H1 (cell line): ENCODE measurements at regions not wholly inside any gene's neighbourhood (a gene's known extent, or its start where the extent isn't known, plus 50 kb on each side); places are given as distances from the start of the nearest gene placed in this dataset.

Experiments
- CTCF ChIA-PET: fragments of 300-600 bp; sonication (Branson Sonifier 250); formaldehyde crosslinking; loops from one replicate; lab custom pipeline; 2021; ENCODE audit not compliant: partially characterized antibody; lab: Charles Lee
- POLR2A ChIA-PET: fragments of 300-600 bp; sonication (Branson Sonifier 250); formaldehyde crosslinking; loops from one replicate; lab custom pipeline; 2021; ENCODE audit warnings: inconsistent platforms; ENCODE audit not compliant: partially characterized antibody; lab: Charles Lee
- DNase-seq, 2 experiments: peaks; one replicate each; pipeline versions ENCODE4 v3.0.0 to v3.0.0-alpha.2; 2010 to 2022; ENCODE audit warnings: low spot score in 2 of 2, low read depth in 1 of 2, mixed read lengths in 1 of 2
- FAIRE-seq: peaks from 2 replicates; lab custom pipeline; 2011; peaks lifted over from hg19 to GRCh38; lab: Jason Lieb, UNC
- H2AFZ ChIP-seq: 2 replicates; pipeline ENCODE4 v1.8.1; 2012; ENCODE audit warnings: low read length, inconsistent platforms
- H2AK5ac ChIP-seq: 2 replicates; pipeline ENCODE4 v1.6.1; 2013; ENCODE audit warnings: low read depth, low read length
- H2BK120ac ChIP-seq: replicated peaks from 2 replicates; pipeline ENCODE3; 2013; ENCODE audit warnings: low read depth, low read length, inconsistent platforms
- H2BK12ac ChIP-seq: 2 replicates; pipeline ENCODE4 v1.6.1; 2013; ENCODE audit warnings: low read depth, low read length
- H2BK15ac ChIP-seq: 2 replicates; pipeline ENCODE4 v1.6.1; 2013; ENCODE audit warnings: low read length
- H2BK20ac ChIP-seq: 2 replicates; pipeline ENCODE4 v1.6.1; 2013; ENCODE audit warnings: low read length
- H2BK5ac ChIP-seq: 2 replicates; pipeline ENCODE4 v1.6.1; 2013; ENCODE audit warnings: low read depth, low read length
- H3K14ac ChIP-seq: 2 replicates; pipeline ENCODE4 v1.6.1; 2013; ENCODE audit warnings: inconsistent platforms; ENCODE audit not compliant: insufficient read length
- H3K18ac ChIP-seq: 2 replicates; pipeline ENCODE4 v1.6.1; 2013; ENCODE audit warnings: low read length; ENCODE audit errors: extremely low read depth
- H3K23ac ChIP-seq: 2 replicates; pipeline ENCODE4 v1.6.1; 2013; ENCODE audit warnings: inconsistent platforms; ENCODE audit not compliant: insufficient read length
- H3K23me2 ChIP-seq: 2 replicates; pipeline ENCODE4 v1.6.1; 2013; ENCODE audit warnings: low read depth, low read length
- H3K27ac ChIP-seq: 2 replicates; pipeline ENCODE4 v1.6.1; 2011; ENCODE audit warnings: low read depth, low read length, inconsistent platforms
- H3K27me3 ChIP-seq, 4 experiments: replicated peaks in 1 of 4; 1 replicate in 1 of 4; 2 replicates in 3 of 4; pipeline versions ENCODE4 v1.6.1 to v1.8.1; 2011 to 2013; ENCODE audit warnings: low read length in 3 of 4, mild to moderate bottlenecking in 3 of 4, inconsistent platforms in 2 of 4, mixed read lengths in 2 of 4, moderate library complexity in 1 of 4; ENCODE audit not compliant: control insufficient read depth in 3 of 4, insufficient read depth in 3 of 4; ENCODE audit errors: extremely low read depth in 1 of 4
- H3K36me3 ChIP-seq, 4 experiments: 2 replicates each; pipeline versions ENCODE4 v1.6.1 to v1.8.1; 2011 to 2013; ENCODE audit warnings: mild to moderate bottlenecking in 4 of 4, low read length in 3 of 4, moderate library complexity in 2 of 4, control low read depth in 1 of 4, inconsistent platforms in 1 of 4; ENCODE audit not compliant: insufficient read depth in 4 of 4, control insufficient read depth in 2 of 4
- H3K4ac ChIP-seq: replicated peaks from 2 replicates; pipeline ENCODE3; 2013; ENCODE audit warnings: low read length, low read depth, mixed read lengths, inconsistent platforms; ENCODE audit not compliant: insufficient read length
- H3K4me1 ChIP-seq, 4 experiments: replicated peaks in 1 of 4; 1 replicate in 1 of 4; 2 replicates in 3 of 4; pipeline versions ENCODE4 v1.6.1 to v1.8.1; 2011 to 2013; ENCODE audit warnings: low read length in 3 of 4, inconsistent platforms in 2 of 4, mixed read lengths in 1 of 4; ENCODE audit not compliant: insufficient read depth in 4 of 4, control insufficient read depth in 3 of 4
- H3K4me2 ChIP-seq, 2 experiments: 2 replicates each; pipeline versions ENCODE4 v1.6.1 to v1.8.1; 2011 to 2013; ENCODE audit warnings: low read depth in 2 of 2, low read length in 2 of 2, control low read depth in 1 of 2, inconsistent platforms in 1 of 2, mild to moderate bottlenecking in 1 of 2; ENCODE audit not compliant: insufficient read depth in 1 of 2
- H3K4me3 ChIP-seq, 4 experiments: fragments of 200-600, 300-600 bp in 1 of 4; sonication (generic), shearing (Covaris generic), sonication (Bioruptor Twin) in 1 of 4; 2 replicates each; pipeline versions ENCODE4 v1.5.1 to v1.8.1; 2011 to 2016; ENCODE audit warnings: low read length in 4 of 4, low read depth in 3 of 4, control low read depth in 2 of 4, inconsistent platforms in 2 of 4, mild to moderate bottlenecking in 2 of 4, mixed read lengths in 1 of 4, moderate library complexity in 1 of 4; ENCODE audit not compliant: insufficient read depth in 2 of 4; ENCODE audit errors: extremely low read depth in 1 of 4
- H3K56ac ChIP-seq: replicated peaks from 2 replicates; pipeline ENCODE3; 2013; ENCODE audit warnings: low read depth, mild to moderate bottlenecking, mixed read lengths, low read length, inconsistent platforms; ENCODE audit not compliant: insufficient read length
- H3K79me1 ChIP-seq: 2 replicates; pipeline ENCODE4 v1.6.1; 2013; ENCODE audit warnings: low read depth, low read length, control low read depth
- H3K79me2 ChIP-seq, 2 experiments: 2 replicates each; pipeline versions ENCODE4 v1.6.1 to v1.8.1; 2012 to 2013; ENCODE audit warnings: low read length in 2 of 2, mild to moderate bottlenecking in 2 of 2, inconsistent platforms in 1 of 2; ENCODE audit not compliant: insufficient read depth in 2 of 2, control insufficient read depth in 1 of 2
- H3K9ac ChIP-seq, 4 experiments: replicated peaks in 1 of 4; 1 replicate in 1 of 4; 2 replicates in 3 of 4; pipeline versions ENCODE4 v1.6.1 to v1.8.1; 2011 to 2013; ENCODE audit warnings: low read depth in 3 of 4, low read length in 3 of 4, control low read depth in 2 of 4, mild to moderate bottlenecking in 2 of 4, moderate library complexity in 2 of 4, inconsistent platforms in 1 of 4; ENCODE audit errors: extremely low read depth in 1 of 4
- H3K9me3 ChIP-seq, 2 experiments: 2 replicates each; pipeline versions ENCODE4 v1.6.1 to v1.8.1; 2012 to 2013; ENCODE audit warnings: mild to moderate bottlenecking in 2 of 2, moderate library complexity in 2 of 2, control low read depth in 1 of 2, inconsistent platforms in 1 of 2, low read depth in 1 of 2, low read length in 1 of 2, mixed read lengths in 1 of 2; ENCODE audit not compliant: insufficient read depth in 2 of 2
- H4K20me1 ChIP-seq, 2 experiments: replicated peaks in 1 of 2; 2 replicates each; pipeline versions ENCODE3 to v1.8.1; 2011 to 2013; ENCODE audit warnings: inconsistent platforms in 2 of 2, low read length in 2 of 2, mild to moderate bottlenecking in 1 of 2; ENCODE audit not compliant: insufficient read depth in 2 of 2, control insufficient read depth in 1 of 2
- H4K5ac ChIP-seq: 2 replicates; pipeline ENCODE4 v1.6.1; 2013; ENCODE audit warnings: low read length, low read depth, mixed read lengths, inconsistent platforms; ENCODE audit not compliant: insufficient read length
- H4K8ac ChIP-seq: 2 replicates; pipeline ENCODE4 v1.8.0; 2013; ENCODE audit warnings: mild to moderate bottlenecking, moderate library complexity, low read length, inconsistent platforms; ENCODE audit not compliant: insufficient read depth; ENCODE audit errors: extremely low read depth
- H4K91ac ChIP-seq: replicated peaks from 2 replicates; pipeline ENCODE3; 2013; ENCODE audit warnings: low read length, mixed read lengths, inconsistent platforms; ENCODE audit not compliant: insufficient read length
- GTF2F1 ChIP-seq: IDR thresholded peaks from 2 replicates; pipeline ENCODE4 v1.6.1; 2012; ENCODE audit warnings: low read depth, low read length, improper control_type of control experiment, borderline replicate concordance
- TEAD4 ChIP-seq: IDR thresholded peaks from 2 replicates; pipeline ENCODE4 v1.6.1; 2012; ENCODE audit warnings: low read depth, low read length, inconsistent platforms, mixed read lengths
- WGBS, 2 experiments: shearing (Covaris generic) in 1 of 2; methylation state at CpG; one replicate each; pipeline versions ENCODE4 v1.1.6 to v1.1.7; 2013 to 2015; ENCODE audit warnings: low lambda C conversion rate in 2 of 2, mixed read lengths in 2 of 2, inconsistent platforms in 1 of 2, low coverage in 1 of 2, missing lambda C conversion rate in 1 of 2; ENCODE audit not compliant: insufficient replicate concordance in 2 of 2, insufficient coverage in 1 of 2, insufficient read length in 1 of 2; ENCODE audit errors: extremely low coverage in 1 of 2, missing lambda C conversion rate in 1 of 2; 5-methylcytosine and 5-hydroxymethylcytosine counted together

DNA sequence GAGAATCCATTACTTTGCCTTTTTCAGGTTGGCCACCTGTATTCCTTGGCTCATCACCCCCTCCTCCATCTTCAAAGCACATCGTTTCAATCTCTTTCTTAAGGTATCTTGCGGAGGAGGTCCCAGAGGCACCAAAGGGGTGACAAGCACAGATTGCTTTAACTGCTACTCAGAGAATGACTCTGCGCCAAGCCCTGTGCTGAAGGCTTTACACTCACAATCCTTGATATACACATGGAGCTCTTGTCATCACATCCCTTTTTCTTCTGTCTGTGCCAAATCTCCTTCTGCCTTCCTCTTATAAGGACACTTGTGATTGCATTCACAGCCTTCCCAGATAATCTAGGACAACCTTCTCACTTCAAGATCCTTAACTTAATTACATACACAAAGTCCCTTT is 134.7 kb upstream of the MAMLD1 start:
- FAIRE-seq (no peak), DNase-seq (no peak)
- no peak overlapping the region for H2BK5ac ChIP-seq
- no peaks in the 10 kb centered on the region for H4K20me1 ChIP-seq
- H3K9ac ChIP-seq = no peak overlapping the region
- H3K79me1 ChIP-seq = no peaks in the 10 kb centered on the region
- no peak overlapping the region for H2BK20ac ChIP-seq
- no peaks in the 10 kb centered on the region for H3K79me2 ChIP-seq
- no peak overlapping the region for H4K91ac ChIP-seq
- H3K23me2 ChIP-seq = no peaks in the 10 kb centered on the region
- no peak overlapping the region for H3K4me3 ChIP-seq
- ChIA-PET CTCF (no interaction called here), POLR2A (no interaction called here)
- WGBS, 2 experiments = 96% methylated on average over 3 of the region's 3 CpGs; no CpG with 5 or more reads in 1 of the 2 experiments
- no peak overlapping the region for H3K23ac ChIP-seq
- no peaks in the 10 kb centered on the region for H3K36me3 ChIP-seq
- no peak overlapping the region for H3K4me2 ChIP-seq
- H3K56ac ChIP-seq = no peak overlapping the region
- no peak overlapping the region for H4K5ac ChIP-seq
- H2BK15ac ChIP-seq = no peak overlapping the region
- no peaks in the 10 kb centered on the region for H3K9me3 ChIP-seq
- no peak overlapping the region for H2BK12ac ChIP-seq
- no peak overlapping the region for H3K14ac ChIP-seq
- H2BK120ac ChIP-seq = no peak overlapping the region
- no peak overlapping the region for H2AK5ac ChIP-seq
- H3K27me3 ChIP-seq = peaks cover 2 to 32% (median 12%) of the 10 kb centered on the region in 4 experiments; a peak in 5 of 7 replicates
- no peak overlapping the region for H2AFZ ChIP-seq
- no peak for TF ChIP-seq TEAD4
- no peak for TF ChIP-seq GTF2F1
- peaks cover 0 to 9% (median 0%) of the 10 kb centered on the region in 4 experiments; a peak in 2 of 7 replicates for H3K4me1 ChIP-seq
- H3K18ac ChIP-seq = no peak overlapping the region
- H3K27ac ChIP-seq = no peak overlapping the region
- H3K4ac ChIP-seq = no peak overlapping the region
- H4K8ac ChIP-seq = no peak overlapping the region
